ENCODE measurements at regions not wholly inside any gene's neighbourhood (a gene's known extent, or its start where the extent isn't known, plus 50 kb on each side); places are given as distances from the start of the nearest gene placed in this dataset.

- BruUV-seq (replicated peaks), result no TSS peak
Observed at GRCh38 chr1:96060621-96061020, 661.0 kb upstream of the PTBP2 start.

More at GRCh38 chr1:96060621-96061020, 661.0 kb upstream of the PTBP2 start:
- ChIA-PET POLR2A (no interaction called here), CTCF (no interaction called here)
- no peaks in the 10 kb centered on the region for H3K27me3 ChIP-seq (ENCODE audit: control insufficient read depth in 2 of 2, insufficient read depth in 2 of 2, low read length in 2 of 2)
- no peak overlapping the region for H3K4me3 ChIP-seq (replicated peaks in 1 of 3; ENCODE audit: insufficient read depth in 1 of 3, low read depth in 1 of 3, low read length in 3 of 3)
- DNase-seq (ENCODE audit: low read depth, low spot score) (no peak), FAIRE-seq (no peak)
- dilution Hi-C loops (cut with MboI; ENCODE audit: extremely low pct_ligation_motif_present, low sequenced_read_pairs) (no loop called here), intact Hi-C loops (cut with micrococcal nuclease) (no loop called here)
- no peak overlapping the region for H3K9ac ChIP-seq (replicated peaks; ENCODE audit: extremely low read depth, insufficient read depth, low read length)
- no peak overlapping the region for H2AFZ ChIP-seq (ENCODE audit: low read depth, low read length)
- no peaks in the 10 kb centered on the region for H3K36me3 ChIP-seq (ENCODE audit: control insufficient read depth in 2 of 2, extremely low read depth in 1 of 2, insufficient read depth in 2 of 2, low read length in 2 of 2)
- H3K27ac ChIP-seq (ENCODE audit: insufficient read depth, low read depth, low read length), result no peak overlapping the region
- H3K4me2 ChIP-seq (ENCODE audit: insufficient read depth, low read length), result no peak overlapping the region
- H3K9me1 ChIP-seq (replicated peaks; ENCODE audit: control insufficient read depth, extremely low read depth, insufficient read depth, low read length), result no peaks in the 10 kb centered on the region
- H3K9me3 ChIP-seq (replicated peaks; ENCODE audit: control insufficient read depth, insufficient read depth, low read length), result no peaks in the 10 kb centered on the region
- no peaks in the 10 kb centered on the region for H4K20me1 ChIP-seq (replicated peaks; ENCODE audit: control insufficient read depth, extremely low read depth, insufficient read depth, low read length)
- no peak for TF ChIP-seq JUN (IDR thresholded peaks at IDR 0.05; ENCODE audit: borderline replicate concordance, insufficient read depth, insufficient read length, low read depth)
- no peak for TF ChIP-seq MAX (IDR thresholded peaks at IDR 0.05; ENCODE audit: insufficient read depth, insufficient read length)
- no peak for TF ChIP-seq GATA2 (IDR thresholded peaks at IDR 0.05; ENCODE audit: insufficient read depth, insufficient read length, low read depth, low read length)
- TF ChIP-seq POLR2AphosphoS5 (IDR thresholded peaks at IDR 0.05; ENCODE audit: insufficient read depth, low read depth, low read length), result no peak
- no peak for TF ChIP-seq CTCF (IDR thresholded peaks at IDR 0.05; ENCODE audit: extremely low read depth in 1 of 2, insufficient read depth in 1 of 2, low read depth in 1 of 2, low read length in 2 of 2)
- no peak for TF ChIP-seq MYC (IDR thresholded peaks at IDR 0.05; ENCODE audit: low read depth, low read length)
- no peak for TF ChIP-seq POLR2A (IDR thresholded peaks at IDR 0.05; ENCODE audit: low read depth, low read length)
- TF ChIP-seq EZH2 (IDR thresholded peaks at IDR 0.05; ENCODE audit: borderline replicate concordance, low read depth, low read length, severe bottlenecking), result no peak
- TF ChIP-seq FOS (IDR thresholded peaks at IDR 0.05; ENCODE audit: borderline replicate concordance, insufficient read depth, low read length), result no peak
- no peaks in the 10 kb centered on the region for H3K4me1 ChIP-seq (ENCODE audit: control insufficient read depth, extremely low read depth, insufficient read depth, low read length)
- no peaks in the 10 kb centered on the region for H3K79me2 ChIP-seq (ENCODE audit: control insufficient read depth, insufficient read depth, low read length)

All from endothelial cell of umbilical vein (primary cell).